Epithelial cell of proximal tubule (primary cell): ENCODE measurements at regions not wholly inside any gene's neighbourhood (a gene's known extent, or its start where the extent isn't known, plus 50 kb on each side); places are given as distances from the start of the nearest gene placed in this dataset.
"Not testable (repeated sequence)": the region's sequence is repeated elsewhere in the genome, so short reads cannot be mapped to it uniquely, and the experiment has no call there.

ENCODE experiments used
- DNase-seq: peaks from one replicate; pipeline ENCODE4 v3.0.0-alpha.2; 2011; ENCODE audit warnings: low read depth
- H3K4me3 ChIP-seq: 2 replicates; pipeline ENCODE4 v1.5.1; 2011; ENCODE audit warnings: low read depth, mild to moderate bottlenecking, low read length
- CTCF ChIP-seq: conservative IDR thresholded peaks from 2 replicates; pipeline ENCODE4 v1.5.1; 2012; ENCODE audit warnings: low read depth, mild to moderate bottlenecking, low read length

- TF ChIP-seq CTCF, result no peak
- no peak overlapping the region for H3K4me3 ChIP-seq
- no peak for DNase-seq
Observed at GRCh38 chr4:169934794-169935429, 91.3 kb downstream of the MFAP3L start.

GRCh38 chr4:169933531-169933930 is 92.7 kb downstream of the MFAP3L start:
- TF ChIP-seq CTCF, result no peak
- DNase-seq, result no peak
- no peak overlapping the region for H3K4me3 ChIP-seq

- DNase-seq, result no peak
- TF ChIP-seq CTCF, result no peak
- no peak overlapping the region for H3K4me3 ChIP-seq
Observed at GRCh38 chr4:169931964-169932363, 94.2 kb downstream of the MFAP3L start.

- not testable (repeated sequence) for DNase-seq, H3K4me3 ChIP-seq
Observed at GRCh38 chr4:169930755-169931154, 95.4 kb downstream of the MFAP3L start.

- no peak for DNase-seq
- H3K4me3 ChIP-seq, result no peak overlapping the region
- TF ChIP-seq CTCF, result no peak
Observed at GRCh38 chr4:169927280-169927679, 98.9 kb downstream of the MFAP3L start.

GRCh38 chr4:169925678-169926077 is 100.5 kb downstream of the MFAP3L start:
- no peak overlapping the region for H3K4me3 ChIP-seq
- no peak for TF ChIP-seq CTCF
- no peak for DNase-seq

GRCh38 chr4:169922632-169923276 is 103.4 kb downstream of the MFAP3L start:
- TF ChIP-seq CTCF, result no peak
- no peak for DNase-seq
- no peak overlapping the region for H3K4me3 ChIP-seq
